HG02759 (cell line): ENCODE measurements at regions not wholly inside any gene's neighbourhood (a gene's known extent, or its start where the extent isn't known, plus 50 kb on each side); places are given as distances from the start of the nearest gene placed in this dataset.

ENCODE experiments used
- ATAC-seq: cut with Tn5 transposase; IDR thresholded peaks from one replicate; pipeline ENCODE4 v1.9.1; 2021; ENCODE audit warnings: mild to moderate bottlenecking, moderate library complexity; ENCODE audit not compliant: unreplicated experiment

DNA sequence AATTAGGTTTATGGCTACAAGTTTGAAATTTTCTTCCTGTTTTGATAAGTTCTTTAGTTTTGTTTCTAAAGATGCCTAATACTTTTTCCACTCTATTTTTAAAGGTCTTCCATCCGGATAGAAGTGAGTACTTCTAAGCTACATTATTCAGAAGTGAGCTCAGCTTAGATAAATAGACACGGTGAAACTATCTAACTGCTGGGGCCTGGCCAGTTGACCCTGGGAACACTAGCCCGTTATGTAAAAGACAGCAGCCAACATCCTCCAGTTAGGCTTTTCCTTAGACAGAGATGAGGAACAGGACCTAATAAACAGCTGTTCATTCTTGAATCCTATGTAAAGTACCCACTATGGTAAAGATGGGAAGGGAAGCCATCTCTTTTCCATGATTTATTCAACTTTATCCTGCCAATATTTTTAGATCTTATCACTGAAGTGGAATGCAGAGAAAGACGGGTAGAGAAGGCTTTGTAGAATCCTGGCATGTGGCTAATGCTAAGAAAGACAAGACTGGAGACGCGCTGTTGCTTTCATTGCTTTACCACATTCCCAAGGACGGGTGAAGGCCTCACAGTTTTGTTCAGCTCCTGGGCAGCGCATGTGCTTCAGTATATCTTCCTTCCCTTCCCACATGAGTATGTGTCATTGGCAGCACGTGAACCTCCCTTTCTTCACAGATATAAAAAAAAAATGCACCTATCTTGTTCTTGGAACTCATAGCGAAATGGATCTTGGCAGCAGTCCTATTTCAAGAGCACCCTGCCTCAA lies 340.0 kb upstream of the MEOX2 start:
- ATAC-seq, result no peak

DNA sequence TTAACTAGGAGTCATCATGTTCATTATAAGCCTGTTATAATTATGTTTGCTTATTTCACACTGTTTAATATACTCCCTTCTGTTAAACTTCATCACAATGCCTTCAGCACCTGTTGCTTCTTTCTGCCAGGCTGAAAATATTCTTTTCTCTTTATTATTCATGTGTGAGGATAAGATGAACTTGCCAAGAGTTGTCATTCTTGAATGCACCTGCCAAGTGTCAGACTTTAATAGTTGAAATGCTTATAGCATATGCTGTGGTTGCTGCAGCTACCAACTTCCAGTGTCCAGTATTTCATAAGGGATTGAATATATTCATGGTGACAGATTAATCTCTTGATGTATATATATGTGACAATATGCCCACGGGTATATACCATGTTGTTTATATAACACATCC lies 339.2 kb upstream of the MEOX2 start:
- no peak for ATAC-seq

DNA sequence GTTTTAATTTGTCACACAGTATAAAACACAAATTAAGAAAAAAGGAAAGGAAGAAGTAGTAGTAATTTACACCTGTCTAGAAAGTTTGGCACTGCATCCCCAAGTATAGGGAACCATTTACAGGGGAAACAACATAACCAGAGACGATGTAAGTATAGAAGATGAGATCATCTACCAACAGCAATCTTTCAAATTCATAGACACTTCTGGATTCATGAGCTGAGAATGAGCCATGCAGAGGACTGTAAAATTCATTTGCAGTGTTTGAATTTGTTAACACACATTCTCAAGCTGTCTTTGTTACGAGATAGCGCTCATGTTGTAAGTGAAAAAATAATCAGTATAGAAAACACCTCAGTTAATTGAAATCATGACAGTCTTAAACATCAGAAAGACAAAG lies 337.0 kb upstream of the MEOX2 start:
- no peak for ATAC-seq

DNA sequence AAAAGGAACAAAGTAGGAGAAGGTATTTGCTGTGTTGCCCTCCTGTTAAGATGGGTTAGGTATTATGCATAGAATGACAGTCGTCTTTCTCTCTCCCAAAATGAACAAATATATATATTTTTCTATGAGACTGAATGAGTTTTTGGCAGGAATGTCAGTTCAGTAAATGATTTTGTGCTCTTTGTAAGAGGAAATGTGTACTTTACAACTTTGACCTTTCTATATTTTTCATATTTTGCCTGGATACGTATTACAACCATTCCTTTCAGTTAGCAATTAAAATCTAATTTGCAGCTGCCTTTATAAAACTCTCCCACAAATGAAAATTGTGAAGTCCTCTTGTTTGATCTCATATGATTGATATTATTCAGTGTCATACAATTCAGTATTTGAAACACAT lies 336.6 kb upstream of the MEOX2 start:
- ATAC-seq, result no peak

DNA sequence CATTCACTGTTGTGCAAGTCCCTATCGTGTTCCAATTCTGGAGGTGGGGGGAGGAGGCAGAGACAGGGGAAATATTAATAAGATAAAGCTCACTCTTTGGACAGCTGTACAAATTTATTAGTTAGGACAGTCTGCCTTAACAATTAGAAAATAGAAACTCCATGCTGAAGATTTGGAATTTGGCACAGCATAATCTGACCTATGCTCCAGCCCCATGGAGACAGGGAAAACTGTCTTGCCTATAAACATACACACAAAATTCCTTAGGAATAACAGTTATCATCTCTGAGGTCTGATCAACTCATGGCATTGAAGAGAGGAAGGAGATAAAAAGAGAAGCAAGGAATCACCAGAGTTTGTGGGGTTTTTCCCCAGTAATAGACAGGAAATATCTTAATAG lies 335.4 kb upstream of the MEOX2 start:
- ATAC-seq, result no peak

DNA sequence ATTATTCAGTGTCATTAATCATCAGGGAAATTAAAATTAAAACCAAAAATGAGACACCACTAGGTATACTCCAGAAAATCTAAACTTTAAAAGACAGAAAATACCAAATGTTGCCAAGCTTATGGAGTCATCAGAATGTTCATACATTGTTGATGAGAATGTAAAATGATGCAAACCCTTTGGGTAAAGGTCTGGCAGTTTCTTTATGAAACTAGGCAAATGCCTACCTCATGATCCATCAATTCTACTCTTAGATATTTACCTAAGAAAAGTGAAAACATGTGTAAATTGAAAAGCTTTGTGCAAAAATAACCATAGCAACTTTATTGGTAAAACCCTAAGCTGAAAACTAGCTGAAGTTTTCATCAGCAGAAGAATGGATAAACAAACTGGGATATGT lies 329.5 kb upstream of the MEOX2 start:
- no peak for ATAC-seq

DNA sequence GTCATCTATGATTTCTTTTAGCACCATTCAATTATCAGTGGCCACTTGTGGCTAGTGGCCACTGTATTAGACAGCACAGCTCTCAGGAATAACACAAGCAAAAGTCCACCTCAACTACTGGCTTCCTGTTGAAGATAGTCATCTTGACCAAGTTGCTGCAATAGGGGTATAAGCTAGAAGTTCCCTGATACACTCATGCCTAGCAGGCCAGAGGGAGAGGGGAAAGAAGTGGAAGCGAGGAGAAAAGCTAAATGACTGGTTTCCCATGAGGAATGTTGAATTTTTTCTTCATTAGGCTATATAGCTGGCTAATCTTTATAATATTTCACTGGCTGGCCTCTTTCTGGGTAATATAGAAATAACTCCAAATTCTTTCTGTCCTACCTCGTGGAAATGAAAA lies 327.5 kb upstream of the MEOX2 start:
- no peak for ATAC-seq

DNA sequence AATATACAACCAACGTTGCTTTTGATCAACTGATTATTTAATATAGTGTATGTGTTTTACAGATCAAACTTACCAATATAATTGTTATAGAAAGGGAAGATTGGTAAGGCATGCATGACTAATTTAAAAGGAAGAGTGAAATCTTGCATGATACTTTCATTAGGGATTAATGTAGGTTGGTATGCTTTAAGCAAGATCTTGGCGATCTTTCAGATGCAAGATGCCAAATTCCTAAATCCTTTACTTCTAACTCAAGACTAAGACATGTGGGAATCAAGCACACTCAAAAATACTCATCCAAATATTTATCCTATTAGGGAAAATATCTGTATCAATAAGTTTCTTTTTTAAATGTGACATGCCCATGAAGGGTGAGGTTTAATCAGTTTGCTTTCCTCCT lies 321.4 kb upstream of the MEOX2 start:
- no peak for ATAC-seq

DNA sequence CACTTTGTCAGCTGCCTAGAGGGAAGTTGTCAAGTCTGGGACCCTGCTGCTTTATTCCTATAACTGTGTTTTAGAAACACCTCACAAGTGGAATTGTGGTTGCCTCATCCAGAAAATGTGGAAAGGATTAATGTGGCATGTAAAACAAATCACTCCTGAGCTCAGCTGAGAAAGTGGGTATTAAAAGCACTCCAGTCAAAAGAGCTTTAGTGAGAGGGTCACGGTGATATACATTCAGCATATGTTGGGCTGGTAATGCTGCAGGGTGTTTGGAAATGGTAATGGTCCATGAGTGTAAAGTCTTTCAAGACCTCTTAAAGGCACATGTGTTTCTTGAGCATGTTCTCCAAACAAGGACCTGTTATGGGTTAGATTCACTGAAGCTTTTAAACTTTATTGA lies 318.2 kb upstream of the MEOX2 start:
- ATAC-seq, result no peak

DNA sequence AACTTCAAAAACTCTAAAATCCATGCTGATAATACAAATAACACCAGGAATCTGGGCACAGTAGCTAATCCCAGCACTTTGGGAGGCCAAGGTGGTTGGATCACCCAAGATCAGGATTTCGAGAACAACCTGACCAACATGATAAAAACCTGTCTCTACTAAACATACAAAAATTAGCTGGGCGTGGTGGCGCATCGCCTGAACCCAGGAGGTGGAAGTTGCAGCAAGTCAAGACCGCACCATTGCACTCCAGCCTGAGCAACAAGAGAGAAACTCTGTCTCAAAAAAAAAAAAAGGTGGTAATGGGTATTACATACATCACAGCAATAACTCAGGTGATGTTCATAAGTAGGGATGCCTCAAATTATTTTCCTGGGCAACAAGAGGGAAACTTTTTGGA lies 315.0 kb upstream of the MEOX2 start:
- ATAC-seq, result no peak

DNA sequence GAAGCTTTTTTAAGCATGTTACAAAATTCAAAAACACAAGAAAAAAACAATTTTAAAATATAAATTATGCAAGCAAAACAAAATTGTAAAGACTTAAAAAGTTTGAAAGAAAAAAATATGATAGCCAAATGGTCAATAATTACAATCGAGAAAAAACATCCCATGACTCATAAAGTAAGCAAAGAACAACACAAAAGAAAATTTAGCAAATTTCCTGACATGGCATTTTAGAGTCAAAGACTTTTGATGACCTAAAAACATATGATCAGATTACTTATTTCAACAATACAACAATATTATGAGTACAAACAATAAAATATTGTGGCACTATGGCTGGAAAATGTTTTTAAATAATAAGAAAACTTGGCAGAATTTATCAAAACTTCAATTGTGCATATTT lies 312.1 kb upstream of the MEOX2 start:
- no peak for ATAC-seq

DNA sequence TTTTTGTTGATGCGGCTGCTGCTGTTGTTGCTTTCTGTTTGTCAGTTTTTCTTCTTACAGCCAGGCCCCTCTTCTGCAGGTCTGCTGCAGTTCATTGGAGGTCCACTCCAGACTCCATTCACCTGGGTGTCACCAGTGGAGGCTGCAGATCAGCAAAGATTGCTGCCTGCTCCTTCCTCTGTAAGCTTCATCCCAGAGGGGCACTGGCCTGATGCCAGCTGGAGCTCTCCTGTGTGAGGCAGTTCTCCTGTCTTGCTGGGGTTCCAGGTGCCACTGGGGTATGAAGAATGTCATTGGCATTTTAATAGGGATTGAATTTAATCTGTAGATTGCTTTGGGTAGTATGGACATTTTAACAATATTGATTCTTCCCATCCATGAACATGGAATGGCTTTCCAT lies 308.5 kb upstream of the MEOX2 start:
- no peak for ATAC-seq

DNA sequence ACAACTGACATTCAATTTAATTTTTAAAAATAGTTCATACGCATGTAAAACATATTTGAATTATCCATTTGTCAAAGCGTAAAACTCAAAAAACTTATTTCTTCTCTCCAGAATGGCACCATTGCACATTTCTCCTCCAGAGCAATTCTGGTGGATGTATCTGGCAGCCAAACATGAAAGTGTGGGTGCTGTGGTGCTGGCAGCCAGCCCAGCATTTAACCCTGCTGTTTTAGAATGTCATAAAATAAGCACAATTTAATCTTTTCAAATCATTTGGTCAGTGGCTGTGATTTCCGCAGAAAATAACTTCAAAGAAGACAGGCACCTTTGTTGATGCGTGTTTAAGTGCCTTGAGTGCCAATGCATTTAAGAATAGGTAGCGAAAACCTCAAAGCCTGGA lies 302.7 kb upstream of the MEOX2 start:
- no peak for ATAC-seq

DNA sequence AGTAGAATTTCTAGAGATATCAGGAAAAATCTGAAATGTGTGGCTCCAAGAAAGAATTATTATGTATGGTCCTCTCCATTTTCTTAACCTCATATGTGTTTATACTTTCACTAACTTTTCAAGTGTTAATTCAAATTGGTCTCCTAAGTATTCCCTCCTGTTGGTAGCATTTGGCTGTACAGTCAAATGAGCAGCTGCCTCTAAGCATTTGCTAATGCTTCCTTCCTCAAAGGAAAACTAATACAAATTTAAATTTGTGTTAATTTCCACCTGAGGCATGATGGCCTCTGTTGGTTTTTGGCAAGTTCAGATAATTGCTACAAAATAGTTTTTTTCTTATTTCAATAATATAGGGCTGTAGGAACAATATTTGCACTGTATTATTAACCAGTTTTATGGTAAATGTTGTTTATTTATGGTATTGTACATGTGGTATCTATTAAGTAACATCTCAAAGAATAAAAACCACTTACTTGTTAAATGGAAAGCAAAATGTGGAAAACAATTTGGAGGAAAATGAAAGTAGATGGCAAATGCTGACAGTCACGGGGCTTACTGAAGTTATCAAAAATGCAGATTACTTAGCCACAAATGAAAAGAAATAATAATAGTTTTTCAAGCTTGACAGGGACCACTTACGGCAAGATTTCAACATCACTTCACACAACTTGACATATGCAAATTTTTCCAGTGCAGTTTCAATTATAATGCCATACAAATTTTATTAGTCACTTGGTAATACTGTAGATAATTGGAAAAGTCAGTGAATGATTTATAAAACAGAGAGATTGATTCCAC lies 299.3 kb upstream of the MEOX2 start:
- no peak for ATAC-seq

DNA sequence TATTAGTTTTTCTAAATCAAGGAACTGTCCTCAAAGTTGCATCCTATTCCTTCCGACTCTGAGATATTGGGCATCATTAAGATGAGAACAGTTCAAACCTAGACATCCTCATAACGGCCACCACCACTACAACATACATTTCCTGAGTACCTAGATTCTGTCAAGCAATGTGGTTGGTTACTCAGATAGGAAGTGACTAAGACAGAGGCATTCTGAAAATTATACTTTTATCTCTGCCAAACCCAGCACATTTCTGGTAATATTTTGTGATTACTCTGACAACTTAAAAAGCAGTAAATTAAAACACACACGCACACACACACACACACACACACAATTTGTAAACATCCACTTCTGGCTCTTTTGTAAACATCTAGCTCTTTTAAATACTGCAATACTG lies 291.2 kb upstream of the MEOX2 start:
- no peak for ATAC-seq

DNA sequence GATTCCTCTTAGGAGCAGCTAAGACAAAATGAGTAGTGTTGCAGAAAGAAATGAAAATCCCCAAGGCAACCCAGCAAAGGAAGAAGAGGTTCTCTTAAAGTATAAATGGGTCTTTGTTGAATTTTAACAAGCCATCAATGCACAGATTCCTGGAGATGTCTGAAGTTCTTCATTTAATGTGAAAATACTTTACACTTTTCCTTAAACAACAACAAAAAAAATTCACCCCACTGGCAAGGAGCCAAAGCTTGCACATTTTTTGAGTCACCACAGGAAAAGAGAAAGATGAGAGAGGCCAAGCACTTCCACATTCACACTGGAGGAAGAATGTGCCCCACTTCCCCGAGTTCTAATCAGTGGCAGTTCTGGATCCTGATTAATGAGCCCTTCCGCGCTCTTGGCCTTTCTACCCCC lies 286.4 kb upstream of the MEOX2 start:
- ATAC-seq, result no peak

DNA sequence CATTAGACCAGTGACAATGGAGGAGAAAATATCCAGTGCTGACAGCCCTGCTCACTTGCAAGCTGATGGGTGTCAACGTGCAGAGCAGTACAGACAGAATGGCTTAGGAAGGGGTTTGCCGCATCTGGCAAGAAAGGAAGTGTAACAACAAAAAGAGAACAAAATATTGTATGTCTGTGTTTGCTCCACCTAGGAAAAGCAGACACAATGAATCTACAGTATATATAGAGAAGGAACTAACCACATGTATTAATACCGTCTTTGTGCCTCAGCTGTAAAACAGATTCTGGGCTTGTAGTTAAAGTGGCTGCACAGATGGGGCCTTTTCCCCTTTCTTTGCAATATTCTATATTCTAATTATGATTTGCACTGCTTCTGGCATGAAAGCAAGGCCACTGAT lies 281.1 kb upstream of the MEOX2 start:
- no peak for ATAC-seq

DNA sequence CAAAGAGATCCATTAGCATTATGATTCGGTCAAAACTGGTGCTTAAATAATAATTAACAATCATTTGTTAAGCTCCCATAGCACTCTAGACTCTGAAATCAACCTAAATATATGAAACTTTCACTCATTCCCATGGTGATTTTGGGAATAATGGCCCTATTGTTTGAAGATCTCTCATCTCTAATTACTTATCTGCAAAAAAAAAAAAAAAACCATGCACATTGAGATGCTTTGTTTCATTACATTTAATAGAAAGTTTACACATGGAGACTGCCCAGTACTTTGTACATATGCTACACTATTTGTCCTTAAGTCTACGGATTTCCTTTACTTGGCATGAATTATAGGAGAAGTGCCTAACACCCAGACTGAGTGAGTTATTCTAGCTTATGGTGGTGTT lies 280.6 kb upstream of the MEOX2 start:
- no peak for ATAC-seq

DNA sequence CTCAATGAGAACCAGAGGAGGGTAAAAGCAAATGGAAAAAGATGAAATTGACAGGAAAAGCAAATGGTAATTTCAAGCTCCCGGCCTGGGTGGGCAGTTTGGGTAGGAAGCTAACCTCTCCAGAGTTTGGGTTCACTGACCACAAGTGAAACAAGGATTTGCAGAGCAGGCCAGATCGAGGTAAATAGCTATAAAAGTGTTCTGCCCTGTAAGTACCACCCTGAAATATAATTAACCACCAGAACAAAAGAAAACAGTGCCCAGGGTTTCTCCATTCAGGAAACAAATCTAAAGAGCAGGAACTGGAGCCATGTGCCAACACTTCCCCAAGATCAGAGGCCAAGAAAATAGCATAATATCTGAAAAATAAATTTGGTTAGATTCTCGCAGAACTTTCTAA lies 276.7 kb upstream of the MEOX2 start:
- no peak for ATAC-seq

DNA sequence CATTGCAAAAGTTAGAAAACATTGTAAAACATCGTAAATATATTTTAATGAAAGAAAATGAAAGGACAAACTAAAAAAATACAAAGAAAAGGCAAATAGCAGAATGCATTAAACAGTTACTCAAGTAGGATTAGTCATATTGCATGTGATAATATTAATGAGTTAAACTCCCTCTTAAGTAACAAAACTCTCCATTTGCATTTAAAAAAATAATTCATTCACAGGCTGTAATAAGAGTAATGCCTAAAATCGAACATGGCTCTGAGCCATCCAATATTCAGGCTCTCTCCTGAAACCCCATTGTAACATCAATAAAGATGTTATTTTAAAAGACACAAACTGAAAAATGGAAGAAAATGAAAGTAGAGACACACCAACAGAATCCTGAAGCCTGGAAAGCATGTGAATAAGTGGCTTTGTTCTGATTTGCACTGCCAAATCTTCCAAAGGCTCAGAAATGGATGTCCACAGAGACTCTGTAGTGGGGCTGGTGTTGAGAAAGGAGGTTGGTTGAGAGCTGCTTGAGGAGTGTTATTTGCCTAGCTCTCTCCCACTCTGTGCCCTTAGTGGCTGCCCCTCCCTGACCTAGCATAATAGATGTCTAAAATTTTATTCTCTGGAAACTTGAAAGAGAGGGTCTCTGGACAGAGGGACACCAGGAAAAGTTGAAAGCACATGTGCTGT lies 268.3 kb upstream of the MEOX2 start:
- no peak for ATAC-seq

DNA sequence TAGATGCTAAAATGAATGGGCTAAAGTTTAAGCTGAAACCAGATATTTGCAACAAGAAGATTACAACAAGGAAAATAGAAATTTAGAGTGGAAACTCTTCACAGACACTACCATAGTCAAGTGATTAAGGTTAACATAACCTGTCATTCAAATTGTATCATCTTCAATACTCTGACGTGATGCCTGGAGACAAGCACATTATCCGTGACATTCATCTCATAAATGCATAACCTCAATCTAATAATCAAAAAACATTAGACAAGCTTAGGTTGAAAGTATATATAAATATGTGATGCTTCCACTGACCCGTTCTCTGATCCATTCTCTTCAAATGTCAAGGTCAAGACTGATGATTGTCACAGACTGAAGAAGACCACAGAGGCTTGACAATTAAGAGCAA lies 263.8 kb upstream of the MEOX2 start:
- ATAC-seq, result no peak

DNA sequence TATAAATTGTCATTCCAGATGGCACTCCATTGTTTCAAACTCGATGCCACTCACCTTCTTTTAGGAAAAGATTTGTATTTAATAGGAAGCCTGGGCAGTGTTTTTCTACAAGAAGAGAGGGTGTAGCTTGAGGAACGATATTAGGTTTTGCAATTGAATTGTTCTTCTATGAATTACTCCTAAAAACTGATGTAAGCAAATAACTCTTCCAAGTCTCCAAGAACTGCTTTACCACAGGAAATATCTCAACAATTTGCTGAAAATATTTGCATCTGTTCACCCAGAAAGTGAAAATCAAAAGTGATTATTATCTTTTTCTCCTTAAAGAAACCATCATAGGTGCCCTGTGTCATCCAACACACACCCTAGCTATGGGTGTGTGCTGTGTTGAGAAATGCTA lies 261.3 kb upstream of the MEOX2 start:
- ATAC-seq, result no peak
